Testis (tissue), 2 donors: ENCODE measurements at regions not wholly inside any gene's neighbourhood (a gene's known extent, or its start where the extent isn't known, plus 50 kb on each side); places are given as distances from the start of the nearest gene placed in this dataset.

Experiments
- DNase-seq: peaks from one replicate; pipeline ENCODE4 v3.0.0-alpha.2; 2019
- H3K27ac ChIP-seq, 2 donors: fragments of 200-600 bp; sonication (generic); one replicate each; pipeline ENCODE4 v1.5.1; 2019
- H3K27me3 ChIP-seq: fragments of 200-600 bp; sonication (generic); one replicate; pipeline ENCODE4 v1.5.1; 2019
- H3K36me3 ChIP-seq: fragments of 200-600 bp; sonication (generic); one replicate; pipeline ENCODE4 v1.5.1; 2017; ENCODE audit warnings: low read depth; ENCODE audit errors: missing control alignments
- H3K4me1 ChIP-seq: fragments of 200-600 bp; sonication (generic); one replicate; pipeline ENCODE4 v1.5.1; 2019
- H3K4me3 ChIP-seq, 2 donors: fragments of 200-600 bp; sonication (generic); one replicate each; pipeline ENCODE4 v1.5.1; 2017 to 2019
- H3K9me3 ChIP-seq: fragments of 200-600 bp; sonication (generic); one replicate; pipeline ENCODE4 v1.5.1; 2017
- POLR2A ChIP-seq: fragments of 450-650 bp; IDR thresholded peaks from one replicate; pipeline ENCODE4 v1.6.1; 2017; ENCODE audit warnings: antibody characterized with exemption, mild to moderate bottlenecking, moderate library complexity
- WGBS, 2 donors: methylation state at CpG; one replicate each; pipeline ENCODE4 v1.1.5; 2018; 5-methylcytosine and 5-hydroxymethylcytosine counted together
- intact Hi-C: fragments of 100-400 bp; cut with DNase I; formaldehyde crosslinking; loops from one replicate; pipeline ENCODE4 v1.15.1; 2023; ENCODE audit warnings: low total_unique reads
- TF ChIP-seq, protein P1 (sequence below), 3 experiments: fragments of 450-650 bp in 2 of 3; fragments of 200-600 bp in 1 of 3; sonication (generic) in 1 of 3; IDR thresholded peaks; one replicate each; pipeline ENCODE4 v1.5.1; 2016 to 2019; ENCODE audit warnings: antibody characterized with exemption in 3 of 3, mild to moderate bottlenecking in 2 of 3, moderate library complexity in 1 of 3

DNA sequence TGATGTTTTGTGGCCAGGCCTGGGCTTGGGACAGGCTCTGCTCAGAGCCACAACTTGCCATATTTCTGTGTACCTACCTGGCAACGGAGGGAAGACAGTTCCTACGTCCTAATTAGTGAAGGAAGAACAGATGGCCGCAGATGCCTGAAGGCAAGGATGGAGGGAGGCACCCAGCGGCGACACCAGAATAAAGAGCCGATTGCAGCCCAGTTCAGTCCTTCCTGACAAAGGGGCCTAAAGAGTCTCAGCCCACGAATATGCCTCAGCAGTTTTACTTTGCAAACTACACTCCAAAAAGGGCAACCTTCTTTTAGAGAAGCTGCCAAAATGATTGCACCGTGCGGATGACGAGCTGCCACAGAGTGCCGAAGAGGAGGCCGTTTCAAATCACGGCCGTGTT, 585.8 kb downstream of the GLRX3 start:
- no peak overlapping the region for H3K27ac ChIP-seq
- H3K27me3 ChIP-seq, result no peaks in the 10 kb centered on the region
- no peaks in the 10 kb centered on the region for H3K36me3 ChIP-seq
- H3K9me3 ChIP-seq, result no peaks in the 10 kb centered on the region
- peaks cover 8% of the 10 kb centered on the region for H3K4me1 ChIP-seq
- no peak overlapping the region for H3K4me3 ChIP-seq
- DNase-seq, result no peak
- intact Hi-C loops, result no loop called here
- TF ChIP-seq, protein P1, sequence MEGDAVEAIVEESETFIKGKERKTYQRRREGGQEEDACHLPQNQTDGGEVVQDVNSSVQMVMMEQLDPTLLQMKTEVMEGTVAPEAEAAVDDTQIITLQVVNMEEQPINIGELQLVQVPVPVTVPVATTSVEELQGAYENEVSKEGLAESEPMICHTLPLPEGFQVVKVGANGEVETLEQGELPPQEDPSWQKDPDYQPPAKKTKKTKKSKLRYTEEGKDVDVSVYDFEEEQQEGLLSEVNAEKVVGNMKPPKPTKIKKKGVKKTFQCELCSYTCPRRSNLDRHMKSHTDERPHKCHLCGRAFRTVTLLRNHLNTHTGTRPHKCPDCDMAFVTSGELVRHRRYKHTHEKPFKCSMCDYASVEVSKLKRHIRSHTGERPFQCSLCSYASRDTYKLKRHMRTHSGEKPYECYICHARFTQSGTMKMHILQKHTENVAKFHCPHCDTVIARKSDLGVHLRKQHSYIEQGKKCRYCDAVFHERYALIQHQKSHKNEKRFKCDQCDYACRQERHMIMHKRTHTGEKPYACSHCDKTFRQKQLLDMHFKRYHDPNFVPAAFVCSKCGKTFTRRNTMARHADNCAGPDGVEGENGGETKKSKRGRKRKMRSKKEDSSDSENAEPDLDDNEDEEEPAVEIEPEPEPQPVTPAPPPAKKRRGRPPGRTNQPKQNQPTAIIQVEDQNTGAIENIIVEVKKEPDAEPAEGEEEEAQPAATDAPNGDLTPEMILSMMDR (IDR thresholded peaks at IDR 0.05), result no peak
- TF ChIP-seq POLR2A, result no peak
- WGBS, 2 donors, result 72 to 73% methylated on average over 14 of the region's 14 CpGs

DNA sequence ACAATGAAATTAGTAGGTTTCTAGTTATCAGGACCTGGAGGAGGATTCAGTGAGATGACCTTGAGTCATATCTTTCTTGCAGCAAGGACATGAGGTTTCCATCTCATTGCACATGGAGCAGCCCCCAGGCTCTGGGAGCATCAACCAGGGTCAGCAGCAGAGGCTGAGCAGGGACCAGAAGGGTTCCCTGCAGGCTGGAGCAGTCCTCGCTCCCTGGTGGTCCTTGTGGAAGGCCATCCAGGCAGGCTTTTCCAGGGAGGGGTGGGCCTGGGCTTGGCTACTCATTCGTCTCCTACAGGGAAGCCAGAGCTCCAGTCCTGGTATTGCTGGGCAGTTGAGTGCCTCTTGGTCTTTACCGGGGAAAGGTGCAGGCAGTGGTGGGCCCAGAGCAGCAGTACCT, 587.5 kb downstream of the GLRX3 start:
- H3K9me3 ChIP-seq, result no peaks in the 10 kb centered on the region
- no peak overlapping the region for H3K4me3 ChIP-seq
- H3K27me3 ChIP-seq, result no peaks in the 10 kb centered on the region
- TF ChIP-seq POLR2A, result no peak
- TF ChIP-seq, protein P1 (IDR thresholded peaks at IDR 0.05), result no peak
- WGBS, 2 donors, result 58 to 80% methylated on average over 1 to 3 of the region's 3 CpGs
- H3K27ac ChIP-seq, result no peak overlapping the region
- H3K4me1 ChIP-seq, result peaks cover 8% of the 10 kb centered on the region
- intact Hi-C loops, result no loop called here
- no peak for DNase-seq
- no peaks in the 10 kb centered on the region for H3K36me3 ChIP-seq

DNA sequence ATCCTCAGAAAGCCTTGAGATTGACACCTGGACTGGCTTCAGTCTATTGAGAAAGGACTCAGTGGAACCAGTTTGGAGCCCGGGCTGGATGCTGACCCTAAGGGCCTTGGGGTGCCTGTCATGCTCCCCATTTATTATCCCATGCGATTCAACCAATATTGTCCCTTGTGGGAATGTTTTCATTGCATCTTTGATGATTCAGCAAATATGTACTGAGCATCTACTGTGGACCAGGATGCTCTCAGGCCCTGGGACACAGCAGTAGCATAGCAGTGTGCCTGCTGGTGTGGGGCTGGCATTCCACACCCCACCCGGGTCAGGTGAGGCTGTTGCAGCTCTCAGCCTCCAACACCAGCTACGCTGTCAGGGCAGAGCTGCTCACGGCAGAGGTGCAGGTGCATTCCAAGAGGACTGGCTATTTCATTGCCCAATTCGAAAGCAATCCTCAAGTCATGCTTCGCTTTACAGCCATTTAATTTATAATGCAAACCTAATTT, 586.0 kb downstream of the TCERG1L start:
- Histone ChIP-seq H3K36me3 (no peaks in the 10 kb centered on the region), H3K4me1 (peaks cover 11% of the 10 kb centered on the region), H3K27ac (no peak overlapping the region), H3K4me3 (no peak overlapping the region), H3K27me3 (no peaks in the 10 kb centered on the region), H3K9me3 (no peaks in the 10 kb centered on the region)
- intact Hi-C loops, result no loop called here
- TF ChIP-seq POLR2A, result no peak
- TF ChIP-seq, protein P1 (IDR thresholded peaks at IDR 0.05), result no peak
- 93 to 97% methylated on average over 7 of the region's 7 CpGs for WGBS, 2 donors
- no peak for DNase-seq

DNA sequence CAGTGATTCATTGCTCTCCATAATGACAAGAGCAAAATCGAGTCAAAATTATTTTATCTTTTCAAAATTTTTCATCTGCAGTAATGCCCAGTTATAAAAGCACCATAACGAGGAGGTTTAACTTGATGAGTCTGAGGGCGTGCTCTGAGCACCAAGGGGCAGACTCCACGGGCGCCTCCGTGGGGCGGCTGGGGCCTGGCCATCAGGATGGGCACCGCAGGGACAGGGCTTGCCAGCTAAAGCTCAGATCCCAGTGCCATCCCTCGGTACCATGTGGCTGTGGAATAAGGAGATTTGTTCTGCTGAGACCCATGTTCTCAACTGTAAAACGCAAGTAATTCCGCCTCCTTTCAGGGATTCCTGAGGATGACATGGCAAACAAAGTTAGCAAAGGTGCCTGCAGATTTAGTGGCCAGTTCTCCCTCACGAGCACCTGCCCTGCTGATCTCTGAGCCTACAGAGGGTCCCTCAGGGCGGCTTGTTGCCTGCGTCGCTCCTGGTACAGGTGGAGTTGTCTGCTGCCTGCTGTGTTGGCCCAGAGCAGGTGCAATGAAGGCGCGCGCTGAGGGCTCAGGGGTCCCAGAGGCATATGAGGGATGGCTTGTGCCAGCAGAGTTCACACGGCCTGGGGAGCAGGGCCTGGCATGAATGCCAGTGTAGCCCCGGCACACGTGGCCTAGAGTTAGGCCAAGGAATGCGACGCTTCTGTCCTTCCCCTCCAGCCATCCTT, 584.4 kb downstream of the TCERG1L start:
- intact Hi-C loops, result no loop called here
- no peaks in the 10 kb centered on the region for H3K27me3 ChIP-seq

More for the DNA sequence above, 584.4 kb downstream of the TCERG1L start:
- no peaks in the 10 kb centered on the region for H3K9me3 ChIP-seq
- peaks cover 11% of the 10 kb centered on the region for H3K4me1 ChIP-seq
- no peaks in the 10 kb centered on the region for H3K36me3 ChIP-seq
- 90% methylated on average over 14 to 23 of the region's 23 CpGs for WGBS, 2 donors
- no peak overlapping the region for H3K4me3 ChIP-seq
- no peak for DNase-seq
- TF ChIP-seq, protein P1 (IDR thresholded peaks at IDR 0.05), result no peak
- no peak for TF ChIP-seq POLR2A
- H3K27ac ChIP-seq, result no peak overlapping the region
